ENCODE measurements at regions not wholly inside any gene's neighbourhood (a gene's known extent, or its start where the extent isn't known, plus 50 kb on each side); places are given as distances from the start of the nearest gene placed in this dataset.
A peak's percentile ranks its signal among the peaks of the same experiment; 100 is the strongest.

DNA sequence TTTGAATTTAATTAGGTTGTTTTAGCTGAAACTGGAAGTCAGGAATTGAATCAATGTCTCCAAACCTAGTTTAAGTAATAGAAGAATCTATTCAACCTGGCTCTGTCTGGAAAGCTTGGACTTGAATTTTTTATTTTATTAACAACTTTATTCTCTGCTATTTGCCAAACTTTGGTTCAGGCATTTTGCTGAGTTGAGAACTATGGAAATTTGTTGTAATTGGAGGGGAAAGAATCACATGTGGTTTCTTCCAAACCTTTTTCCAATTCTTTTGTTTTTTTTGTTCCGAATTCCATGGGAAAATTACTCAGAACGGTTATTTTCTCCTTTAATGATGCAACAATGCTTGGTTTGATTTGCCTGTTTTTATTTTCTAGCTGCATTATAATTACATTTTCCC is 98.2 kb upstream of the RPS23 start:
- intact Hi-C loops (cut with DNase I), result no loop called here
- Histone ChIP-seq H3K9me3 (no peaks in the 10 kb centered on the region), H3K4me3 (no peak overlapping the region), H3K4me1 (no peaks in the 10 kb centered on the region), H3K36me3 (no peaks in the 10 kb centered on the region), H3K27me3 (no peaks in the 10 kb centered on the region), H3K27ac (no peak overlapping the region)
- ATAC-seq (peak; percentile 18), DNase-seq (no peak)
- TF ChIP-seq CTCF (IDR thresholded peaks at IDR 0.05), result no peak

DNA sequence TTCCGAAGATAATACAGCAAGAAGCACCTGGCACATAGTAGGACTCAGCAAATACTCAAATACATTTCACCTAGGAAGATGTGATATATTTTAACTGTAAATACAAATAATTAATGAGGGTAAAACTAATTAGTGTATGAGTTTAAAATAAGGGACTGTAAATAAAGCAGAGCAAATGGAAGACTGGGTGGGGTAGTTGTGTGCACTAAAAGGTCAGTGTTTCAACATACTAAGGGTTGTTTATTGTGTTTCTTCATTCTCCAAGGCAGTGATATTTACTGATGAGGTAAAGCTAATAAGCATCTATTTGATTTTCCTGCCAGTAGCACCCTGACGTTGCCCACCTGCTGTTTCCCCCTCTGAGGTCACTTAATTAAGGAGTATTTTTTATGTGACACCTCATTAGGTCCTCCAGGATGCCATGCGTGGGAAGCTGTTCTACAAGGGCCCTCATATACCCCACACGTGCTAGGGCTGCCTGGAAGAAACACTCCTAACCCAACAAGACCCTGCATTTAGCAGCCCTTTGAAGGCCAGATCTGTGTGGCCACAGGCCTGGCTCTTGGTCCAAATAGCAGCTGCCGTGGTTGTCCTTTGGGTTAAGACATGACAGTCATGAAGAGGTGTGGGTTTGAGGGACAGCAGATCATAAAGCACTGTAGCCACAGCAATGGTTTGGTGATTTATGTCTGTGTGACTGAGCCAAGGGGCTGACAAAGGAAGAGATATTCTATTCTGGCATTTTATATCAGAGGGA is 97.5 kb upstream of the RPS23 start:
- Histone ChIP-seq H3K36me3 (no peaks in the 10 kb centered on the region), H3K9me3 (no peaks in the 10 kb centered on the region), H3K27me3 (no peaks in the 10 kb centered on the region), H3K4me1 (no peaks in the 10 kb centered on the region), H3K27ac (no peak overlapping the region), H3K4me3 (no peak overlapping the region)
- DNase-seq (no peak), ATAC-seq (peak; percentile 45)
- no peak for TF ChIP-seq CTCF (IDR thresholded peaks at IDR 0.05)
- intact Hi-C loops (cut with DNase I), result no loop called here

DNA sequence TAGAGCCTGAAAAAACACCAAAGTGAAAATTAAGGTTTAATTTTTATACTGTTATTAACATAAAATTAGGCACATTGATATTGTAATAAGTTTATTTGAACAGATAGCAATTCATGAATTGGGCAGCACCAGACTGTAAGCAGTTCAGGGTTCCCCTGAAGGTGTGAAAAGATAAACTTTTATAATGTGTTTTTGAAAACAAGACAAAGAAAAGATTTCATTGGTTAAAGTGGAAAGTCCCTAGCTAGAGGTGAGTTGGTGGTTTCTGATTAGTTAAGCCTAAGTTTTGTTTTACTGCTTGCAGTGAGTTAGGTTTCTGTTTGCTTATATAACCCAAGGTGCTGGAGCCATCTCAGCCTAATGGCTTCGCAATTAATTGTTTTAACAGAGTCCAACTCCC is 96.5 kb upstream of the RPS23 start:
- no peak for ATAC-seq
- TF ChIP-seq CTCF (IDR thresholded peaks at IDR 0.05), result no peak
- H3K4me1 ChIP-seq, result no peaks in the 10 kb centered on the region
- H3K27ac ChIP-seq, result no peak overlapping the region
- no peaks in the 10 kb centered on the region for H3K36me3 ChIP-seq
- intact Hi-C loops (cut with DNase I), result no loop called here
- H3K9me3 ChIP-seq, result no peaks in the 10 kb centered on the region
- no peaks in the 10 kb centered on the region for H3K27me3 ChIP-seq
- no peak for DNase-seq
- H3K4me3 ChIP-seq, result no peak overlapping the region

DNA sequence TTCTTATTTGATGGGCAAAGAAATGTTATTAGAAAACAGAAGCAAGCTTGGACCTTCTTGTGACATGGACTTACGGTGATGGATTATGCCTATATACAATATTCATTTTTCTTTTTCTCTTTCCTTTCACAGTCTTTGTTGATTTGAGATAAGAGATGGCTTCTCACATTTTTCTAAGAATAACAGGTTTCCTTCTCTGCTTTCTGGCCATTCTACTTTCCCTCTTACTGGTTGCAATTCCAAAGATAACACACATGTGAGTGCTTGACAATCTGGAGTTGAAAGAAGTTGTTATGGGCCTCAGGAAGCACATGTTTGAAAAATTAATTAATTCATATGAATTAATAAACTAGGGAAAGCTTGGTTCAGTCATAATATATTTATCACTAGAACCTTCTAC is 89.8 kb upstream of the RPS23 start:
- intact Hi-C loops (cut with DNase I), result no loop called here
- Histone ChIP-seq H3K27ac (no peak overlapping the region), H3K27me3 (no peaks in the 10 kb centered on the region), H3K9me3 (no peaks in the 10 kb centered on the region), H3K4me1 (peaks cover 0 to 5% of the 10 kb centered on the region in 2 donors), H3K36me3 (no peaks in the 10 kb centered on the region), H3K4me3 (no peak overlapping the region)
- ATAC-seq (no peak), DNase-seq (no peak)
- TF ChIP-seq CTCF (IDR thresholded peaks at IDR 0.05), result no peak

DNA sequence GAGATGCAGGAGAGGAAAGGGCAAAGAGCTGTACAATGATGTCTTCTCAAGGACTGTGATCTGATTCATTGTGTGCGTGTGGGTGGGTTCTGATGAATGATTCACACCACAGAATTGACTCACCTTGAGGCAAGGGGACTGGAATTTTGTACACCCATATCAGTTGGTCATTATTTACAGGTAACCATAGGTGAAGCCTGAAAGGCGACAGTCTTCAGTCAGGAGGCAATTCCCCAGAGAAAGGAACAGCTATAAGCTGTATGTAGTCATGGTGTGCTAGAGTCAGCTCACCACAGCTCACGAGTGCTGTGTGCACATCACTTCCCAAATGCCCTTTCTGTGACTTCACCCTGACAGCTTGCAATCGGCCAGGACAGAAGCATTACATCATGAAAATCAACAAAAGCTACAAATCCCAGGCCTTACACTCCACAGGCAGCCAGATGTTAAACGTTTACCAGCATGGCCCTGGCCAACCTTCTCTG is 87.6 kb upstream of the RPS23 start:
- Histone ChIP-seq H3K9me3 (no peaks in the 10 kb centered on the region), H3K4me3 (no peak overlapping the region), H3K36me3 (no peaks in the 10 kb centered on the region), H3K27ac (no peak overlapping the region), H3K4me1 (peaks cover 0 to 5% of the 10 kb centered on the region in 2 donors), H3K27me3 (no peaks in the 10 kb centered on the region)
- TF ChIP-seq CTCF (IDR thresholded peaks at IDR 0.05), result no peak
- intact Hi-C loops (cut with DNase I), result no loop called here
- peak; percentile 45 for ATAC-seq
- no peak for DNase-seq
